ENCODE measurements at regions not wholly inside any gene's neighbourhood (a gene's known extent, or its start where the extent isn't known, plus 50 kb on each side); places are given as distances from the start of the nearest gene placed in this dataset.

DNA sequence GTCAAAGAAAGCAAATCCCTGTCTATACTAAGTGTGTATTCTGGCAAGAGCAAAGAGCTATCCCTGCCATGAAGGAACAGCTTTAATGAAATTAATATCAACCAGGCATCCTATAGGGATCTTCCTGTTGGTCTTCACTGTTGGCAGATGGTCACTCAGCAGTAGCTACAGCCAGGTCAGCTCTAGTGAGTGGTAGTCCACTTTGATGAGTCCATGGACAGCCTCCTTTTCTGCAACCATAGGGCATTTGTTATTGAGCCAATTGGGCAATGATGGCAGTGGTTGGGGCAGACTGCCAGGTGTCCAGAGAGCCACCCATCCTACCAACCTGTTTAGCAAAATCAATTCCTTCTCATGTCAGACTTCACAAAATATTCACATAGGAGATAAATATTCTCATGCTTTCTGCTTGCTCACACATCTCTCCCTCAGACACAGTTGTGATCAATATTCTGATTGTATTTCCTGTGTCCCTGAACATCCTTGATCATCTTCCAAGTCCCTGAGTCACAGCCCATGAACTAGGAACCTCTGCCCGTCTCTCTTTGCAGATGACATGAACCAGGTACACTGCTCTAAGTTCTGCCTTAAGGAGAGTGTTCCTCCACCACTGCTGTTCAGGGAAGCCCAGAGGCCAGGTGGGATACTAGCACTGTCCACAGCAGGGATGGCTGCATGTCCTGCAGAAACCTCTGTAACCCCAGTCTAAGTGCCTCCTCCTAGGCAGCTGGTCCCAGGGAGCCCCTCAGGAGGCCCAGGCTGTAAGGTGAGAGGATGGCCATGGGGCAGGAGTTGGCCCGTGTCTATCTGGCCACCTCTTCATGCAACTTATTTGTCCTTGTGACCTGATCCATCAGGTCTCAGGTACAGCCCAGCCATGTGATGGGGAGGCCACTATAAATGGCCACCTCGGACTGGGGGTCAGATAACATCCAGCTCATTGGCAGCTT is 74.2 kb upstream of the IGLL5 start:
- Mint-ChIP-seq H3K9me3 (no peaks in the 10 kb centered on the region), H3K4me1 (peaks cover 6% of the 10 kb centered on the region), H3K4me3 (no peak overlapping the region), H3K36me3 (ENCODE audit: low read depth) (no peaks in the 10 kb centered on the region), H3K27me3 (ENCODE audit: low read depth) (peaks cover 70% of the 10 kb centered on the region), H3K27ac (ENCODE audit: unreplicated experiment) (no peak overlapping the region)
- TF ChIP-seq, protein P1, sequence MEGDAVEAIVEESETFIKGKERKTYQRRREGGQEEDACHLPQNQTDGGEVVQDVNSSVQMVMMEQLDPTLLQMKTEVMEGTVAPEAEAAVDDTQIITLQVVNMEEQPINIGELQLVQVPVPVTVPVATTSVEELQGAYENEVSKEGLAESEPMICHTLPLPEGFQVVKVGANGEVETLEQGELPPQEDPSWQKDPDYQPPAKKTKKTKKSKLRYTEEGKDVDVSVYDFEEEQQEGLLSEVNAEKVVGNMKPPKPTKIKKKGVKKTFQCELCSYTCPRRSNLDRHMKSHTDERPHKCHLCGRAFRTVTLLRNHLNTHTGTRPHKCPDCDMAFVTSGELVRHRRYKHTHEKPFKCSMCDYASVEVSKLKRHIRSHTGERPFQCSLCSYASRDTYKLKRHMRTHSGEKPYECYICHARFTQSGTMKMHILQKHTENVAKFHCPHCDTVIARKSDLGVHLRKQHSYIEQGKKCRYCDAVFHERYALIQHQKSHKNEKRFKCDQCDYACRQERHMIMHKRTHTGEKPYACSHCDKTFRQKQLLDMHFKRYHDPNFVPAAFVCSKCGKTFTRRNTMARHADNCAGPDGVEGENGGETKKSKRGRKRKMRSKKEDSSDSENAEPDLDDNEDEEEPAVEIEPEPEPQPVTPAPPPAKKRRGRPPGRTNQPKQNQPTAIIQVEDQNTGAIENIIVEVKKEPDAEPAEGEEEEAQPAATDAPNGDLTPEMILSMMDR (conservative IDR thresholded peaks at IDR 0.05), result no peak
- no peak for DNase-seq (ENCODE audit: low read depth, low spot score)

DNA sequence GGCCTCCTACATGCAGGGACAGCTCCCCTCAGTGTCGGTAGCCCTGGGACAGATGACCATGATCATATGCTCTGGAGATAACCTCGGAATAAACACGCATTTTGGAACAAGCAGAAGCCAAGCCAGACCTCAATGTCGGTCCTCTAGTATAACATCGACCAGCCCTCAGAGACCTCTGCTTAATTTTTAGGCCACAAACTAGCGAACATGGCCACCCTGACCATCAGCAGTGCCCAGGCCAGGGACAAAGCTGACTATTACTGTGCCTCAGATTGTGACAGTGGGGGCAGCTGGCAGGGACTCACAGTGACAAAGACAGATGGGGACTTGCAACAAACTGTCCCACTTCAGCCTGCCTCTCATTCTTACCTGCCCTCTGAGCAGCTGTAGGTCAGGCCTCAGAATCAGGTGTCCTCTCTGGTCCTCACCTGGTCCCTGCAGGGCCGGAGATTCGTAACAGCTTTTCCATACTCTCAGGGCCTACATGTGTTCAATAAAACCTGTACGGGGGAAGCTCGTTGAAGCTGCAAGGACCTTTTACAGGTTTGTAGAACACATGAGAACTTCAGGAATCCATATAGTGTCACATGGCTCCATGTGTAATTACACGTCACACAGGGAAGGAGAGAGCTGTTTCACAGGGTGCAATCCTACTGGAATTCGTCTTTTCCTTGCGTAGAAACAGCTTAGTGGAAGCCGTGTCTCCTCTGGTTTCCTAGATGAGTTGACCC is 72.8 kb upstream of the IGLL5 start:
- H3K4me3 Mint-ChIP-seq, result no peak overlapping the region
- no peaks in the 10 kb centered on the region for H3K36me3 Mint-ChIP-seq (ENCODE audit: low read depth)
- H3K27me3 Mint-ChIP-seq (ENCODE audit: low read depth), result peaks cover 66% of the 10 kb centered on the region
- peaks cover 6% of the 10 kb centered on the region for H3K4me1 Mint-ChIP-seq
- TF ChIP-seq, protein P1 (conservative IDR thresholded peaks at IDR 0.05), result no peak
- DNase-seq (ENCODE audit: low read depth, low spot score), result no peak
- H3K9me3 Mint-ChIP-seq, result no peaks in the 10 kb centered on the region
- H3K27ac Mint-ChIP-seq (ENCODE audit: unreplicated experiment), result no peak overlapping the region

DNA sequence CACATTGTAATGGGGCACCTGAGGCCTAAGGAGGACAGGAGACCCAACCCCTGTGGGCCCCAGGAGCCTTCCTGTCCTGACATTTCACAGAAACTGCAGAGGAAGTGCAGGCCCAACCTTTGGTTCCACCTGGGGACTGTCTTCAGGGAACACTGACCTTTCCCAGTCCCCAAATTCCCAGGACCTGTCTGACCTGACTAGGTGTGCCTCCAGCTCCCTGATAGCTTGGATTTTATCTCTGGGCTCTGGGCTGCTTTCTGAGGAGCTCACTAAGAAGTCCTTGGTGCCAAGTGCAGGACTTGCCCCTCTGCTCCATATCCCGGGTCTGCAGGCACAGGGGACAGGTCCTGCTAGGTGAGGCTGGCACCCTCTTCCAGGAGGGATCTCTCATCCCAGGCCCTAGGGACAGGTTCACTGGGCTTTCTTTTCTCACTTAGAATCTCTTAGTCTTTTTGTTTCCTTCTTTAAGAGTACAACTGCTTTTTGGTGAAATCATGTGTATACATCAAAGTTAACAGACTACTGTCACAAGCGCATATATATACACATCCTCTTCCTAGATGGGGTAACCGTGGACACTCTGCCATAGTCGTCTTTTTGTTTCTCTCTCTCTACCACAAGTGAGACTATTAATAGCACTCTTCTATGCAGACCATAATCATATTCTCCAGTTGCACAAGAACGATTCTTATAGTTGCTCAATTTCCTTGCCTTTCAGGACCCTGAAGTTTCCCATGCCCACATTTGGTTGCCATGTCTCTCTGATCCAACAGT is 72.0 kb upstream of the IGLL5 start:
- Mint-ChIP-seq H3K27me3 (ENCODE audit: low read depth) (peaks cover 71% of the 10 kb centered on the region), H3K9me3 (no peaks in the 10 kb centered on the region), H3K4me1 (peaks cover 6% of the 10 kb centered on the region), H3K4me3 (no peak overlapping the region), H3K36me3 (ENCODE audit: low read depth) (no peaks in the 10 kb centered on the region), H3K27ac (ENCODE audit: unreplicated experiment) (no peak overlapping the region)
- no peak for DNase-seq (ENCODE audit: low read depth, low spot score)
- TF ChIP-seq, protein P1 (conservative IDR thresholded peaks at IDR 0.05), result no peak

DNA sequence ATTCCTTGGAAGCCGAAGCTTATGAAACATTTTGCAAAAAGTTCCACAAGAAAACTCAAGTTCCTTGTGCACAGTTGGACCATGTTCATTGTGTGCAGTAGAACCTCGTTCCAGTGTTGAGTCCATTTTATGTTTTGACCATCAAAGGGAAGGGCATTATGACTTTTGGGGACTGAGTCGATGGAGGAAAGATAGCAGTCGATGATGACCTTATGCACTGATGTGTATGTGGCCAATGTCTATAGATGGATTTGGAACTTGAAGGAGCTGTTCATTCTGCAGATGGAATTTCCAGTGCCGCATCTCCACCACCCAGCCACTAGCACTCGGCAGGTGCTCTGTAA is 71.5 kb upstream of the IGLL5 start:
- peaks cover 6% of the 10 kb centered on the region for H3K4me1 Mint-ChIP-seq
- peaks cover 74% of the 10 kb centered on the region for H3K27me3 Mint-ChIP-seq (ENCODE audit: low read depth)
- DNase-seq (ENCODE audit: low read depth, low spot score), result no peak
- H3K4me3 Mint-ChIP-seq, result no peak overlapping the region
- TF ChIP-seq, protein P1 (conservative IDR thresholded peaks at IDR 0.05), result no peak
- H3K9me3 Mint-ChIP-seq, result no peaks in the 10 kb centered on the region
- H3K36me3 Mint-ChIP-seq (ENCODE audit: low read depth), result no peaks in the 10 kb centered on the region
- H3K27ac Mint-ChIP-seq (ENCODE audit: unreplicated experiment), result no peak overlapping the region

DNA sequence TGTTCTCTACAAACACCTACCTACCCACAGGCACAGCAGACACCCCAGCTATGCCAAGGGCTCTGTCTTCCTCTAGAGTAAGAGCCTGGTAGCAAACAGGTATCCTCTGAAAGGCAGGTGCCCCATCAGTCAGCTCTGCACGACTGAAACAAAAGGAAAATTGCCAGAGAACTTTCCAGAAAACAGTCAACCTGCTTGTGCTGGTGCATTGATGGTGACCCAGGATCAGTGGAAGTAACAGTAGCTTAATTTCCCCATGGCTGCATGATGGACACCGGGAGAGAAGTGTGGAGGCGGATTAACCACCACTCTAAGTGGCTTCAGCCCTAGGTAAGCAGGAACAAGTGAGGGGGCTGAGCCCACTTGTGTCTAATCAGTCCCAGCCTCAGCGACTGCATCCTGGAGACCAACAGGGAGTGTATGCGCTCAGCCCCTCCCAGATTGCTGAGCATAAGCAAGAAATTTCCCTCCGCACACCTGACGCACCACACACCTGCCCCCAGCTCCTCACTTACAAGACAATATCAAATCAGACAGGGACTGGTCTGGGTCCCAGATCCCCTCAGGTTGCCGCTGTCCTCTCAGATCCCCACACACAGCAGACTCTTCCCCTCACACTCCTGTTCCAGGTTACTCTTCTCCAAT is 70.7 kb upstream of the IGLL5 start:
- Mint-ChIP-seq H3K9me3 (no peaks in the 10 kb centered on the region), H3K4me1 (peaks cover 6% of the 10 kb centered on the region), H3K27me3 (ENCODE audit: low read depth) (peaks cover 80% of the 10 kb centered on the region), H3K36me3 (ENCODE audit: low read depth) (no peaks in the 10 kb centered on the region), H3K4me3 (no peak overlapping the region), H3K27ac (ENCODE audit: unreplicated experiment) (no peak overlapping the region)
- TF ChIP-seq, protein P1 (conservative IDR thresholded peaks at IDR 0.05), result no peak
- DNase-seq (ENCODE audit: low read depth, low spot score), result no peak

All from neural crest cell (in vitro differentiated cells).